GM13977 (cell line): ENCODE measurements at regions not wholly inside any gene's neighbourhood (a gene's known extent, or its start where the extent isn't known, plus 50 kb on each side); places are given as distances from the start of the nearest gene placed in this dataset.

ENCODE experiments used
- DNase-seq: peaks from one replicate; pipeline ENCODE4 v3.0.0; 2012; ENCODE audit warnings: low spot score
- CTCF ChIP-seq: IDR thresholded peaks from 2 replicates; pipeline ENCODE4 v1.5.1; 2012; ENCODE audit warnings: mild to moderate bottlenecking, control low read depth; ENCODE audit not compliant: insufficient read depth; ENCODE audit errors: extremely low read depth, missing control alignments
- in situ Hi-C: fragments of 300-500 bp; cut with MboI; formaldehyde crosslinking; loops from one replicate; pipeline ENCODE4 v1.12.0; 2022; ENCODE audit warnings: low sequenced_read_pairs, low pct_unique_long_range_greater_than_20kb, mixed read lengths, inconsistent platforms; ENCODE audit not compliant: unreplicated experiment

GRCh38 chr6:40331545-40331944 is 255.6 kb downstream of the LRFN2 start:
- no peak for DNase-seq
- no peak for TF ChIP-seq CTCF
- in situ Hi-C loops, result no loop called here

- in situ Hi-C loops, result no loop called here
- no peak for TF ChIP-seq CTCF
- DNase-seq, result no peak
These were observed 256.9 kb downstream of the LRFN2 start for GRCh38 chr6:40330301-40330721.

GRCh38 chr6:40328986-40329545 is 258.1 kb downstream of the LRFN2 start:
- in situ Hi-C loops, result no loop called here
- DNase-seq, result no peak
- no peak for TF ChIP-seq CTCF

- peak; percentile 44 for TF ChIP-seq CTCF
- DNase-seq, result no peak
- in situ Hi-C loops, result no loop called here
These were observed 258.7 kb downstream of the LRFN2 start for GRCh38 chr6:40328386-40328985.

GRCh38 chr6:40326714-40327421 is 260.3 kb downstream of the LRFN2 start:
- DNase-seq, result no peak
- in situ Hi-C loops, result no loop called here
- TF ChIP-seq CTCF, result no peak

GRCh38 chr6:40325791-40326190 is 261.4 kb downstream of the LRFN2 start:
- in situ Hi-C loops, result no loop called here

More at GRCh38 chr6:40325791-40326190, 261.4 kb downstream of the LRFN2 start:
- DNase-seq, result no peak
- no peak for TF ChIP-seq CTCF
